ENCODE measurements at regions not wholly inside any gene's neighbourhood (a gene's known extent, or its start where the extent isn't known, plus 50 kb on each side); places are given as distances from the start of the nearest gene placed in this dataset.
"Not testable (repeated sequence)": the region's sequence is repeated elsewhere in the genome, so short reads cannot be mapped to it uniquely, and the experiment has no call there.

- no peak for DNase-seq (ENCODE audit: low read depth in 2 of 2)
Observed at GRCh38 chr4:28378109-28378830, 1517.6 kb downstream of the STIM2 start.

- no peak for DNase-seq (ENCODE audit: low read depth in 2 of 2)
Observed at GRCh38 chr4:28385801-28386200, 1525.2 kb downstream of the STIM2 start.

- no peak for DNase-seq (ENCODE audit: low read depth in 2 of 2)
Observed at GRCh38 chr4:28386776-28387175, 1526.1 kb downstream of the STIM2 start.

DNA sequence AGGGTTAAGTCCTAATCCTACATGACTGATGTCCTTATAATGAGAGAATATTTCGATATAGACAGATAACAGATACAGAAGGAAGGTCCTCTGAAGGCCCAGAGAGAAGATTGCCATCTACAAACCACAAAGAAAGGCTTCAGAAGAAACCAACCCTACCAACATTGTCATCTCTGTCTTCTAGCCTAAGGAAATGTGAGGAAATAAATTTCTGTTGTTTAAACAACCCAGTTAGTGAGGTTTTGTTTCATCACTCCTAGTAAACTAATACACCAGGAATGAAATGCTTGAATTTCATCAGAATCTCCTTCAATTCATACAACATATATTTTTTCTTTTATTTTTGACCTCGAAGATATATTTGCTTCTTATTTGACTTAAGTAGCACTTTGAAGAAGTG, 1527.8 kb downstream of the STIM2 start:
- no peak for DNase-seq (ENCODE audit: low read depth in 2 of 2)

- no peak for DNase-seq (ENCODE audit: low read depth in 2 of 2)
Observed at GRCh38 chr4:28391877-28392276, 1531.2 kb downstream of the STIM2 start.

- no peak for DNase-seq (ENCODE audit: low read depth in 2 of 2)
Observed at GRCh38 chr4:28402751-28403150, 1542.1 kb downstream of the STIM2 start.

DNA sequence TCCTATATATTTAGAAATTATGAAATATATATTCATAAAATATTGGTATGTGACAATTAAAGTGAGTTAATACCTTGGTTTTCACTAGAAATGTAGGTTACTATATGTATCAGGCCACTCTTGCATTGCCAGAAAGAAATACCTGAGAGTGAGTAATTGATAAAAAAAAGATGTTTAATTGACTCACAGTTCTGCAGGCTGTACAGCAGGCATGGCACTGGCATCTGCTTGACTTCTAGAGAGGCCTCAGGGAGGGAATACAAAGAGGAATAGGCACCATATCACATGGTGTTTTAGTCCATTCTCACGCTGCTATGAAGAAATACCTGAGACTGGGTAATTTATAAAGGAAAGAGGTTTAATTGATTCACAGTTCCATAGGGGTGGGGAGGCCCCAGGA, 1560.6 kb downstream of the STIM2 start:
- no peak for DNase-seq (ENCODE audit: low read depth in 2 of 2)

- no peak for DNase-seq (ENCODE audit: low read depth in 2 of 2)
Observed at GRCh38 chr4:28426251-28426650, 1565.6 kb downstream of the STIM2 start.

DNA sequence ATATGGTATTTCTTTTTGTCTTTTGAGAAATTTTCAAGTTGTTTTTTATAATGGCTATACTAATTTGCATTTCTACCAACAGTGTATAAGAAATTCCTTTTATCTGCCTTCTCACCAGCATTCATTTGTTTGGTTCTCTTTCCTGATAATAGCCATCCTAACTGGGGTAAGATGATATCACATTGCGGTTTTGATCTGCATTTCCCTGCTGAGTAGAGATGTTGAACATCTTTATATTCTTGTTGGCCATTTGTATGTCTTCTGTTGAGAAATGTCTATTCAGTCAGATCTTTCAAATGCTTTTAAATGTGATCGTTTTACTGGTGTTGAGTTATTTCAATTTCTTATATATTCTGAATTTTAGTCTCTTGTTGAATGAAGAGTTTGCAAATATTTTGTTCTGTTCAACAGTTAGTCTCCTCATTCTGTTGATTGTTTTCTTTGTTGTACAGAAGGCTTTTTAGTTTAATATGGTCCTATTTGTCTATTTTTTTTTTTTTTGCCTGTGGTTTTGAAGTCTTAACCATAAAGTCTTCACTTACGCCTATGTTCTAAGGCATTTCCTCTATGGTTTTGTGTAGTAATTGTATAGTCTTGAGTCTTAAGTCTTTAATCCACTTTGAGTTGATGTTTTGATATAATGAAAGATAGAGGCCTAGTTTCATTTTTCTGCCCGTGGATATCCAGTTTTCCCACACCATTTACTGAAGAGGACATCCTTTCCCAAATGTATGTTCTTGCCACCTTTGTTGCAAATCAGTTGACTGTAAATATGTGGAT, 1566.9 kb downstream of the STIM2 start:
- DNase-seq (ENCODE audit: low read depth in 2 of 2) = no peak

GRCh38 chr4:28432348-28433025, 1571.8 kb downstream of the STIM2 start:
- DNase-seq (ENCODE audit: low read depth in 2 of 2) = no peak

DNA sequence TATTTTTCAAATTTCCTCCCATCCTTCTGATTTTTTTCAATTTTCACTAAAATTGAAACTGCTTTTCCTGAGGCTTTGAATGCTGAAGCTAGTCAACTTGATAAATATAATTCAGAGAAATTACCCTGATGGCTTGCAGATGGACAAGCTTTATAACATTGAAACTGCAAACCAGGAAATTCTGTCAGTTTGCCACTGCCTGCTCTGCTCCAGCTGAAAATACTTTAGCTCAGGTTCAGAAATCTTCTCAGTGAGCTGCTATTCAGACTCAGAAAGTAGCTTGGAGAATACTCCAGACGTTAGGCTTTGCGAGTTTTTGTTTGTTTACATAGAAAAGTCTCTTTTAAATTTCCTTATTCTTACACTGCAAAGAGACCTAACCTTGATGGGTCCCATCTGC, 1574.7 kb downstream of the STIM2 start:
- DNase-seq (ENCODE audit: low read depth in 2 of 2) = no peak

DNA sequence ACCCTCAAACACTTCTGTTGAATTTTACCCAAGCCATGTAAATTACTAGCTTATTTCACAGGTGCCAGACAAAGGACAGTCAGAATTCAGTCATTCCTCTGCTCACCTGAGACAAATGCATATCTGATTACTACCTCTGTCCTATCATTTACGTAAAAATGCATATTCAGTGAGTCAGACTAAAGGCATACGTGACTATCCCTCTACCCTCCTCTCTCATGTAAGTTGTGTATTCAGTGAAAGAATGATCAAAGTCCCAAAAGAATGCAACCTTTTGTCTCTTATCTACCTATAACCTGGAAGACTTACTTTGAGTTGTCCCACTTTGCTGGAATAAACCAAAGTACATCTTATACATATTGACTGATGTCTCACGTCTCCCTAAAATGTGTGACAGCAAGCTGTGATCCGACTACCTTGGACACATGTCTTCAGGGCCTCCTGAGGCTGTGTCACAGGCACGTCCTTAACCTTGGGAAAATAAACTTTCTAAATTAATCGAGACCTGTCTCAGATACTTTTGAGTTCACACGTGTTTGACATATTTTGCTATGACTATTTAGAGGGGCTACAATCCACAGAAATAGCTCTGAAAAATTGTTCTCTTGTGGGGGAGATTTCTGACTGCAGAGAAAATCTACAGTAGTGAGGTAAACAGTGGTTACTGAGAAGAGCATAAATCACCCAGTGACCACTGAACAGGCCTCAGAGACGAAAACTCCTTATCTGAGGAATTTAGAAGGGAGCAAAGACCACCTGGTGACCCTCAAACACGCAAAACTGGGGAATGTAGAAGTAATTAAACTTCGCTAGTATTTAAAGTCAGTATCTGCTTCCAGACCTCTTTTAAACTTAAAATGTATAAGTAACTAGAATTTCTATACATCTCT, 1575.8 kb downstream of the STIM2 start:
- no peak for DNase-seq (ENCODE audit: low read depth in 2 of 2)

GRCh38 chr4:28443371-28443770, 1582.7 kb downstream of the STIM2 start:
- no peak for DNase-seq (ENCODE audit: low read depth in 2 of 2)

GRCh38 chr4:28443801-28444412, 1583.3 kb downstream of the STIM2 start:
- no peak for DNase-seq (ENCODE audit: low read depth in 2 of 2)

DNA sequence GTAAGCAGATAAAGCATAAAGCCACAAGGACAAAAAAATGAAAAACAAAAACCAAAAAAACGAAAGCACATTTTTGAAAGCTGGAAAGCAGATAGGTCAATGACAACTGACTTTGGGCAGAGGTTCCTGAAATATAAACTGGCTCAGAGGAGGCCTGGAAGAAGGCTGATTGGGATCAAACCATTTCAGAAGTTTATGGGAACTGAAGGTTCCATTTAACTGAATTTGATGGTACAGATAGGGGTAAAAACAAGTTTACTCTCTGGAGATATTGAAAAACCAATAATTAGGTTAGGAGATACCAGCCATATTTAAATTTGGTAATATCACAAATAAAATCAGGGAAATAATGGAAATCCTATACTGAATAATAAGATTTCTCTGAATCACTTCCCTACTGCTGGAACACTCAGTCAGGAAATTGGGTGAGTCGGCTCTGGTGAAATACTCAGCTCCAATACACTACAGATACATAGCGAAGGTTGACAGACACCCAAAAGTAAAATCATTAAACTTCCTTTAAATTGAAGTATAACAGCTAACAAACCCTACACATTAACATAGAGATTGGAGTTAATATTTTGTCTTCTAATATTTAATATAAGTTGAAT, 1584.3 kb downstream of the STIM2 start:
- DNase-seq (ENCODE audit: low read depth in 2 of 2) = no peak

- no peak for DNase-seq (ENCODE audit: low read depth in 2 of 2)
Observed at GRCh38 chr4:28449085-28449484, 1588.4 kb downstream of the STIM2 start.

GRCh38 chr4:28451346-28451745, 1590.7 kb downstream of the STIM2 start:
- DNase-seq (ENCODE audit: low read depth in 2 of 2) = no peak

DNA sequence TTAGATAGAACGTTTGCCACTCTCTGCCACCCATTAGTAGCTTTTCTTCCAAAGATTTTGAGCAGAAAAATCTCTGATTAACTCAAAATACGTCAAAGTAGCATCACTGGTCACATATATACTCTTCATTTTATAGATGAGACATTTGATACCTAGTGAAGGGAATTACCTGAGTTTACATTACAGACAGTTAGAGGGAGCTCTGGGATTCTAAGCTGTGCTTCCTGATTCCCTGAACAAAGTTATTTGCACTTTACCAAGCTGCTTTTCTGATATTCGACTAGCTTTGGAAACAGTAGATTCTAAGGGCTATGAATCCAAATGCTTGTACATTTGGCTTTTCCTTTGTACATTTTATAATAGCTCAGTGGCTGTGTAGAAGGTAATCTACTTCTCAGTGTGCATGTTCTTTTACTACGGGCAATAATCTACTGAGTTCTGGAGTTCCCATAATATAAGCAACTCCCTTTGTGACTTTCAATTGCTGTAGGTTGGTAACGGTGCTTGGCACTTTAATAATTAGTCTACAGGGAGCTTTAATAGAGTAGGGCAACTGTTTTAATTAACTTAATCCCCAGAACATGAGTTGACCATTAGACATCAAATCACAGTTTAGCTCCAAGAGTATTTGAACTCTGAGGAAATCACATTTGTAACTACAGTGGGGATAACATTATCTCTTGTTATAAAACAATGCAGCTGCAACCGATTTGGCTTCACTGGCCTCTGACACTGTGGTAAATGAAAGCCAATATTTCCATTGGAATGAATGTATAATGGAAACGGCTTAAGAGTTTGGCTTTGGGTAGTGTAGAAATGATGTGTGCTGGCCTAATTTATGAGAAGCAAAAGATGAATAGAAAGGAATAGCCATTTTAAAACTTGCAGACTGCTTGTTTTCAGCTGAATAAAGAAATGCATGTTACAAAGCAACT, 1602.4 kb downstream of the STIM2 start:
- no peak for DNase-seq (ENCODE audit: low read depth in 2 of 2)

DNA sequence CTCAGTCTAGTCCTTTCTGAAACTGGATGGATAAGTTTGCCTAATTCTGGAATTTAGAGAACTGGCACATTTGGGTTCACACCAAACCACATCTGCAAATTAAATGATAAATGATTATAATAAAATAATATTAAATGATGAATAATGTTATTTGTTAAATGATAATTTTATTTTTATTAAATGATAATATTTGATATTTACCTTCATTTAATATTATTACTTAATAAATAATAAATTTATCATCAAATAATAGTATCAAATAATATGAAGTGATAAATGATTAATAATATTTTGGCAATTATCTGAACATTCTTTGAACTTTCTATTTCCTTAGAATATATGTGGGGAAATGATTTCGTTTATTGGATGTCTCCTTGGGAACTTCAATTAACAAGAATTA, 1604.2 kb downstream of the STIM2 start:
- DNase-seq (ENCODE audit: low read depth in 2 of 2) = no peak

- not testable (repeated sequence) for DNase-seq (ENCODE audit: low read depth in 2 of 2)
Observed at GRCh38 chr4:28466886-28467285, 1606.2 kb downstream of the STIM2 start.

All from fibroblast of skin of left quadriceps (primary cell).